ENCODE measurements at regions not wholly inside any gene's neighbourhood (a gene's known extent, or its start where the extent isn't known, plus 50 kb on each side); places are given as distances from the start of the nearest gene placed in this dataset.
"Not testable (repeated sequence)": the region's sequence is repeated elsewhere in the genome, so short reads cannot be mapped to it uniquely, and the experiment has no call there.

- H3K27ac Mint-ChIP-seq: no peak overlapping the region
- DNase-seq: no peak
- no peaks in the 10 kb centered on the region for H3K36me3 Mint-ChIP-seq
- no peaks in the 10 kb centered on the region for H3K4me1 Mint-ChIP-seq
- CTCF ChIA-PET: no interaction called here
- no peak overlapping the region for H3K4me3 Mint-ChIP-seq
- peaks cover 2% of the 10 kb centered on the region for H3K9me3 Mint-ChIP-seq (ENCODE audit: low read depth)
- no peak for ATAC-seq
- no peaks in the 10 kb centered on the region for H3K27me3 Mint-ChIP-seq
These were observed 575.0 kb upstream of the SGO1 start for GRCh38 chr3:20760981-20761380.

GRCh38 chr3:20752416-20752815, 566.4 kb upstream of the SGO1 start:
- Mint-ChIP-seq H3K27ac (no peak overlapping the region), H3K27me3 (no peaks in the 10 kb centered on the region), H3K4me1 (no peaks in the 10 kb centered on the region), H3K9me3 (ENCODE audit: low read depth) (peaks cover 11% of the 10 kb centered on the region), H3K36me3 (no peaks in the 10 kb centered on the region), H3K4me3 (no peak overlapping the region)
- DNase-seq: no peak
- CTCF ChIA-PET: interaction anchor here (0.9 kb wide), 1 partner anchor 83 kb away, joined by 3 read pairs; no protein-coding TSS in a partner anchor
- no peak for ATAC-seq

GRCh38 chr3:20751296-20751695, 565.3 kb upstream of the SGO1 start:
- ATAC-seq (no peak), DNase-seq (no peak)
- H3K4me1 Mint-ChIP-seq: no peaks in the 10 kb centered on the region
- H3K27ac Mint-ChIP-seq: no peak overlapping the region
- no peak overlapping the region for H3K4me3 Mint-ChIP-seq
- no peaks in the 10 kb centered on the region for H3K27me3 Mint-ChIP-seq
- H3K9me3 Mint-ChIP-seq (ENCODE audit: low read depth): peaks cover 16% of the 10 kb centered on the region
- CTCF ChIA-PET: no interaction called here
- no peaks in the 10 kb centered on the region for H3K36me3 Mint-ChIP-seq

- Mint-ChIP-seq H3K27ac (no peak overlapping the region), H3K9me3 (ENCODE audit: low read depth) (peaks cover 13% of the 10 kb centered on the region), H3K4me1 (no peaks in the 10 kb centered on the region), H3K27me3 (no peaks in the 10 kb centered on the region), H3K36me3 (no peaks in the 10 kb centered on the region), H3K4me3 (no peak overlapping the region)
- CTCF ChIA-PET: no interaction called here
- ATAC-seq (no peak), DNase-seq (no peak)
These were observed 561.7 kb upstream of the SGO1 start for GRCh38 chr3:20747741-20748140.

- Mint-ChIP-seq H3K27me3 (no peaks in the 10 kb centered on the region), H3K4me3 (no peak overlapping the region), H3K9me3 (ENCODE audit: low read depth) (peaks cover 8% of the 10 kb centered on the region), H3K36me3 (no peaks in the 10 kb centered on the region), H3K27ac (no peak overlapping the region), H3K4me1 (no peaks in the 10 kb centered on the region)
- ATAC-seq: no peak
- no peak for DNase-seq
- CTCF ChIA-PET: no interaction called here
These were observed 557.7 kb upstream of the SGO1 start for GRCh38 chr3:20743553-20744321.

- Mint-ChIP-seq H3K9me3 (ENCODE audit: low read depth) (peaks cover 8% of the 10 kb centered on the region), H3K4me1 (no peaks in the 10 kb centered on the region), H3K27me3 (no peaks in the 10 kb centered on the region), H3K4me3 (no peak overlapping the region), H3K27ac (no peak overlapping the region), H3K36me3 (no peaks in the 10 kb centered on the region)
- CTCF ChIA-PET: no interaction called here
- no peak for ATAC-seq
- no peak for DNase-seq
These were observed 557.0 kb upstream of the SGO1 start for GRCh38 chr3:20742903-20743552.

GRCh38 chr3:20741381-20741780, 555.4 kb upstream of the SGO1 start:
- Mint-ChIP-seq H3K36me3 (no peaks in the 10 kb centered on the region), H3K4me3 (no peak overlapping the region), H3K9me3 (ENCODE audit: low read depth) (no peaks in the 10 kb centered on the region), H3K27me3 (no peaks in the 10 kb centered on the region), H3K27ac (no peak overlapping the region), H3K4me1 (no peaks in the 10 kb centered on the region)
- CTCF ChIA-PET: no interaction called here
- ATAC-seq: no peak
- DNase-seq: no peak

- Mint-ChIP-seq H3K4me3 (no peak overlapping the region), H3K4me1 (no peaks in the 10 kb centered on the region), H3K27ac (no peak overlapping the region), H3K36me3 (no peaks in the 10 kb centered on the region), H3K9me3 (ENCODE audit: low read depth) (no peaks in the 10 kb centered on the region), H3K27me3 (no peaks in the 10 kb centered on the region)
- CTCF ChIA-PET: no interaction called here
- DNase-seq (no peak), ATAC-seq (no peak)
These were observed 553.8 kb upstream of the SGO1 start for GRCh38 chr3:20739814-20740213.

- Mint-ChIP-seq H3K4me3 (no peak overlapping the region), H3K9me3 (ENCODE audit: low read depth) (no peaks in the 10 kb centered on the region), H3K4me1 (no peaks in the 10 kb centered on the region), H3K27me3 (no peaks in the 10 kb centered on the region), H3K36me3 (no peaks in the 10 kb centered on the region), H3K27ac (no peak overlapping the region)
- CTCF ChIA-PET: no interaction called here
- DNase-seq (no peak), ATAC-seq (no peak)
These were observed 550.4 kb upstream of the SGO1 start for GRCh38 chr3:20736287-20736852.

- DNase-seq (no peak), ATAC-seq (no peak)
- Mint-ChIP-seq H3K27me3 (no peaks in the 10 kb centered on the region), H3K4me1 (no peaks in the 10 kb centered on the region), H3K9me3 (ENCODE audit: low read depth) (peaks cover 2% of the 10 kb centered on the region), H3K27ac (no peak overlapping the region), H3K4me3 (no peak overlapping the region), H3K36me3 (no peaks in the 10 kb centered on the region)
- CTCF ChIA-PET: no interaction called here
These were observed 543.2 kb upstream of the SGO1 start for GRCh38 chr3:20729185-20729584.

GRCh38 chr3:20726786-20727185, 540.8 kb upstream of the SGO1 start:
- Mint-ChIP-seq H3K27me3 (no peaks in the 10 kb centered on the region), H3K27ac (no peak overlapping the region), H3K36me3 (no peaks in the 10 kb centered on the region), H3K4me3 (no peak overlapping the region), H3K4me1 (no peaks in the 10 kb centered on the region), H3K9me3 (ENCODE audit: low read depth) (peaks cover 2% of the 10 kb centered on the region)
- no peak for DNase-seq
- no peak for ATAC-seq
- CTCF ChIA-PET: no interaction called here

GRCh38 chr3:20724241-20724640, 538.2 kb upstream of the SGO1 start:
- CTCF ChIA-PET: no interaction called here
- DNase-seq: no peak
- ATAC-seq: no peak
- Mint-ChIP-seq H3K36me3 (no peaks in the 10 kb centered on the region), H3K4me3 (no peak overlapping the region), H3K4me1 (no peaks in the 10 kb centered on the region), H3K27me3 (no peaks in the 10 kb centered on the region), H3K9me3 (ENCODE audit: low read depth) (peaks cover 4% of the 10 kb centered on the region), H3K27ac (no peak overlapping the region)

- ATAC-seq; CTCF ChIA-PET; DNase-seq; H3K9me3 Mint-ChIP-seq (ENCODE audit: low read depth); H3K4me1 Mint-ChIP-seq; H3K36me3 Mint-ChIP-seq; H3K4me3 Mint-ChIP-seq; H3K27me3 Mint-ChIP-seq; H3K27ac Mint-ChIP-seq: not testable (repeated sequence)
These were observed 530.4 kb upstream of the SGO1 start for GRCh38 chr3:20716425-20716824.

GRCh38 chr3:20701641-20702040, 515.6 kb upstream of the SGO1 start:
- DNase-seq: no peak
- no peaks in the 10 kb centered on the region for H3K9me3 Mint-ChIP-seq (ENCODE audit: low read depth)
- no peaks in the 10 kb centered on the region for H3K36me3 Mint-ChIP-seq
- no peak overlapping the region for H3K4me3 Mint-ChIP-seq
- H3K27ac Mint-ChIP-seq: no peak overlapping the region
- no peaks in the 10 kb centered on the region for H3K4me1 Mint-ChIP-seq
- CTCF ChIA-PET: no interaction called here
- ATAC-seq: no peak
- H3K27me3 Mint-ChIP-seq: no peaks in the 10 kb centered on the region
